ENCODE measurements at regions not wholly inside any gene's neighbourhood (a gene's known extent, or its start where the extent isn't known, plus 50 kb on each side); places are given as distances from the start of the nearest gene placed in this dataset.
"Not testable (repeated sequence)": the region's sequence is repeated elsewhere in the genome, so short reads cannot be mapped to it uniquely, and the experiment has no call there.

DNA sequence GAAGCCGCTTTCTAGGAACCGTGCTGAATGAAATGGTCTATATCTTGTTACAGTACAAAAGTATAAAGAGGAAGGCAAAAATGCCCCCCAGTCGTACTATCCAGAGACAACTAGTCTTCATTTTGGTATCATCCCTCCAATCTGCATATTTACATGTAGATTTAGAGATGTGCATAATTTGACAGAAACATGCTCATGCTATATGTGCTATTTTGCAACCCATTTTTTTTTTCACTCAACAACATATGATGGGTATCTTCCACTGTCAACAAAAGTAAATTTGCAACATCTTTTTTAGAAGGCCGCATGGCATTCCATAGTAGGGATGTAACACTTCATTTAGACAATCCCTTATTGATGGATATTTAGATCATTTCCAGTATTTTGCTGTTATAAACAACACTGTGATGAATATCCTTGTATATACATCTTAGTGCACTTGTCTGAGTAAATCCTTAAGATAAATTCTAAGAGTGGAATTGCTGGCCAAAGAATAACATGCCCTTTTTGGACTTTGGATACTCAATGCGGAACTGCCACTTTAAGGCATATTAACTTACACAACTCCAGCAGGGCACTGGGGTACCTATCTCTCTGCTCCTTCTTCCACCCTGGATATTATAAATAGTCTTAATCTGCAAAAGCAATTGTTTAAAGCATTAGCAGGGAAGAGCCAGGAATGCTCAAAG, 71.1 kb upstream of the SH3PXD2B start:
- no peak for DNase-seq

DNA sequence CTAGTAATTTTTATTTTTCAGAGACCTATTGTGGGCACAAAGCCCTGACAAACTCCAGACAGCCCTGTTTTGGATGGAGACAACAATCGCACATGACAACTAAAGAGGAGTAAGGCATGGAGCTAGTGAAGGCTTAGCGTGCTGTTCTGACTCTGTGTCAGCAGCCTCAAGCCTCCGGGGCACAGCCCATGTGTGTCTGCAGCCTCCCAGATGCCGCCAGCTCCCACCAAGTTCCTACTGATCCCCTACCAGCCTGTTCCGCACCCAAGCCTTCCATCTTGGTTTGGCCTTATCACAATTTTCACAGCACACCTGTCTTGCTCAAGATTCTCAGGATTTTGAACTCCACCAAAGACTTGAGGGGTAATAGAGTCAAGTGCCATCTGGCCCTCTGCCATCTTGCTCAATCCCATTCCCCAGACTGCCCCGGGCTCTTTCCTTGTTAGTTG, 70.3 kb upstream of the SH3PXD2B start:
- DNase-seq: no peak

GRCh38 chr5:172523146-172523745, 68.9 kb upstream of the SH3PXD2B start:
- DNase-seq: no peak

DNA sequence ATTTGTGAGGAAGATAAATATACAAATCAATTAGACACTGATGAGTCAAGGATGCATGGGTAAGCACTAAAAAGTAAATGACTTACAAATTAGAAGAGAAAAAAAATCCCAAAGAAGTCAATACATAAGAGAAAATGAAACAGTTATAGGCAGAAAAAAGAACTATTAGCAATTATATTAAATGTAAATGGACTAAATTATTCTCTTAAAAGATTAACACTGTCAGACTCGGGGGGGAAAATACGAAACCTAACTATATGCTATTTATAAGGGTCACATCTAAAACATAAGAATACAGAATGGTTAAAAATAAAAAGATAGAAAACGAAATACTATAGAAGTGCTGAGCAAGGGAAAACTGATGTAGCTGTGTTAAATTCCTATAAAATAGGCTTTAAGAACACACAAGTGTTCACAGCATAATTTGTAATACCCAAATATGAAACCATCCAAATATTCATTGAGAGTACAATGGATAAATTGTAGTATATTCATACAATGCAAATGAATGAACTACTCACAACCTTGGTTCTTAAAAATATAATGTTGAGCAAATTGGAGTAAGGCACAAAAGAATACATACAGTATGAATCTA, 67.1 kb upstream of the SH3PXD2B start:
- DNase-seq: no peak

DNA sequence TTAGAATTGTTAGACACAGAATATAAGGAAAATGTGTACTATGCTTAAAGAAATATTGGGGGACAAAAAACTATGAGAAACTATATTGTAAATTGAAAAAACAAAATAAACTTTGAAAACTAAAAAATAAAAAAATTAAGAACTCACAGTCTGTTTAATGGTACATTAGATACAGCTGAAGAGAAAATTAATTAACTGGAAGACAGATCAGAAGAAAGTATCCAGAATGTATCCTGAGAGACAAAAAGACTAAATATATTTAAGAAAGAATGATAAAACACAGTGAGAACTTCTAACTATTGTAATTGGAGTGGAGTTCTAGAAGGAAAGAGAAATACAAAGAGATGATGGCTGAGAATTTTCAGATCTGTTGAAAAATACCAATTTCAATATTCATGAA, 57.6 kb upstream of the SH3PXD2B start:
- no peak for DNase-seq

DNA sequence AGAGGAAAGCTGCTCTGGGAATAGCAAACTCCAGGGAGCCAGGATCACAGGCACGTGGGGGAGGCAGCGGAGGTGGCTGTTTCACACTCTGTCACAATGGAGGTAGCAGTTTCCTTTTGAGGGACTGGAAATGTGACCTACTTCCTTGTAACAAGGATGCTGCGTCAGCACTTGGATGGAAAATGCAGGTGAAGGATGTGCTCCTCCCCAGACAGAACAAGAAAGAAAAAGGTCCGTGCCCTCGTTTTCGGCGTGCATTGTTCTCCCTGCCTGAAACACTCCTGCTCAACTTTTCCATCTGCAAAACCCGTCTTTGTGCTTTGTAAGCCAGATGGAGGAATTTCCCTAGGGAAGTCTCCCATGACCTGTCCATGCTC, 55.1 kb upstream of the SH3PXD2B start:
- no peak for DNase-seq

GRCh38 chr5:172508471-172509404, 54.4 kb upstream of the SH3PXD2B start:
- DNase-seq: no peak

DNA sequence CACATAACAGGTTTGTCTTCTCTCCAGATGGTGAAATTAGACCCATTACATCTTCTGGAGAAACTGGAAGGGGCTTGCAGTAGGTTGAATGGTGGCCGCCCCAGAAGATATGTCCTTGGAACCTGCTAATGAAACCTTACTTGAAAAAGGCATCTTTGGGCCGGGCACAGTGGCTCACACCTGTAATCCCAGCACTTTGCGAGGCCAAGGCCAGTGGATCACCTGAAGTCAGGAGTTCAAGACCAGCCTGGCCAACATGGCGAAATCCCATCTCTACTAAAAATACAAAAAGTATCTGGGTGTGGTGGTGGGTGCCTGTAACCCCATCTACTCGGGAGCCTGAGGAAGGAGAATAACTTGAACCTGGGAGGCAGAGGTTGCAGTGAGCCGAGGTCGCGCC, 53.2 kb upstream of the SH3PXD2B start:
- DNase-seq: not testable (repeated sequence)

DNA sequence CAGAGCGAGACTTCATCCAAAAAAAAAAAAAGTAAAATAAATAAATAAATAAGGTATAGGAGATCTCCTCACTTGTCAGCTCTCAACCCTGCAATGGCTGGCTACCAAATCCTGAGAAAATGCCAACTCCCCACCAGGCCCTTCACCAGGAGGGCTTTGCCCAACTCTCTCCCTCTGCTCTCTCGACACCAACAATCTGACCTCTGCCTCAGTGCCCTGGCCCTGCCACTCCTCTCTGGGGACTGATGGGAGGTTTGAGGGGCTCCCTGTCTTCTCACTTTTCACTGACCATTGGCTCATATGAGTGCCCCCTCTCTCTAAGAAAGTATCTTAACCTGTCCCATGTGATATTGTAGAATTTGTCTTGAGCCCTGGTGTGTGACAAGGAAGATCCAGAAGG, 52.6 kb upstream of the SH3PXD2B start:
- DNase-seq: no peak

- no peak for DNase-seq
Observed at GRCh38 chr5:172506251-172506650, 51.9 kb upstream of the SH3PXD2B start.

DNA sequence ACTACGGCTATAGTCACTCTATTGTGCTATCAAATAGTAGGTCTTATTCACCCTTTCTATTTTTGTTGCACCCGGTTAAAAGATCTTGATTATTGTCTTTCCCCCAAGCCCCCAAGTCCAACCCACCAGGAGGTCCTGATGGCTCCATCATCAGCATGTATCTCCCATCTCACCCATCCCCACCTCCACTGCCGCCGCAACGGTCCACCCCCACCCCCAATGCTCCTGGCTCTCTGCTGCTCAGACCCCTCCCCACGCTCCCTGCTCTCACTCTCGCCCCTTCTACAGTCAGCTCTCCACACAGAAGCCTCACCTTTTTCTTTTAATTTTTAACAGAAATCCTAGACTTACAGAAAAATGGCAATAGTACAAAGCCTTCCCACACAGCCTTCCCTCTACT, 51.5 kb upstream of the SH3PXD2B start:
- no peak for DNase-seq

DNA sequence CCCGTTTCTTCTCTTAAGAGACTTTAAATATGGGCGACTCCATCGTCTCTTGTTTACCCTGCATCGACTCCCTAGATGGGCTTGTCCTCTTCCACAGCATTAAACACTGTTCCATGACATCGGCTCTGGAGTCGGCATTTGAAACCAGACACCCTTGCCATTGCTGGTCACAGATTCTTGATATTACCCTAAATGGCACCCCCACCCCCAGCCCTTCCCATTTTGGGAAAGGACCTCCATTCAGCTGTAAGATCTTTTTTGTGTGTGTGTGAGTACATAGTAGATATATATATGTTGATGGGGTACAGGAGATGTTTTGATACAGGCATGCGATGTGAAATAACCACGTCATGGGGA, 51.1 kb upstream of the SH3PXD2B start:
- no peak for DNase-seq

GRCh38 chr5:172504701-172505402, 50.5 kb upstream of the SH3PXD2B start:
- DNase-seq: no peak

DNA sequence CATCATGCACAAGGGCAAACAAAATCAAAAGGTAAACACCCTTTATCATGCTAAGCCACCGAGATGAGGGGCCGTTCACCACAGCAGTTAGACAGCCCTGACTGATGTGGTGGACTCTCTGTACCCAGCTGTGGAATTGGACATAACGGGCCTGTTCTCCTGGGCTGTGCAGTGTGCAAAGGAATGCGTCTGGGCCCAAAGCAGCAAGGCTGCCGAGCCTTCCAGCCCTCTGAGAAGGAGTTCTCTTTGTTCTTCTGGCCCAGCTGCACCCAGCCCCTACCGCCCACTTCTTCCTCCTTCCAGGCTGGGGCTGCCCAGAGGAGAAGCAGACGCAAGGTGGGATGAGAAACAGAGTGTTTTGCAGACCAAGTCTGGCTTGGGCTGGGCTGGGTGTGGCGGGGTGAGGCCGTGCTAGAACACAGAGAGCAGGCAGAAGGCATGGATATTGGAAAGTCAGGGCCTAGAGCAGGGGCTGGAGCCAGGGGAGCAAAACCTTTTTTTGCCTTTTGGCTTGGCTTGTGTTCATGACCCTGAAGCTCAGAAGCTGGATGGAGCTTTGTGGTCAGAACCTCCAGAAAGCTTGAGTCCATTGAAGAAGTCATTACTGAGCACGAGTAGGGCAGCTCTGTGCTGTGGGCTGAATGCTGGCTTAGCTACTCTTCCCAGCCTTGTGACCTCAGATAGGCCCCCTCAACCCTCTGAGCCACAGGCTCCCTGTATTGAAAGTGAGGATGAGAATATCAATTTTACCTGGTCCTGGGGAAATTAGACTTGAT, 49.8 kb upstream of the SH3PXD2B start:
- DNase-seq: no peak
